HepG2 (cell line): ENCODE measurements at regions not wholly inside any gene's neighbourhood (a gene's known extent, or its start where the extent isn't known, plus 50 kb on each side); places are given as distances from the start of the nearest gene placed in this dataset.

Source experiments
- ATAC-seq: fragments of 200-7000 bp; cut with Tn5 transposase; 3 replicates; pipeline ENCODE4 v1.9.1; 2020; ENCODE audit warnings: mild to moderate bottlenecking, moderate library complexity
- BruUV-seq: library from RNA; stranded (reverse); fragments of 400-500 nt; replicated peaks from 2 replicates; lab custom pipeline; 2021; lab: Mats Ljungman, UMichigan
- CTCF ChIA-PET: fragments of 300-600 bp; formaldehyde crosslinking; extraction: SDS; loops from one replicate; lab custom pipeline; 2021; ENCODE audit warnings: low total read pairs, inconsistent platforms, low intra/inter-chr PET ratio; lab: Yijun Ruan, JAX
- POLR2A ChIA-PET: fragments of 350-600 bp; sonication (Branson Sonifier 250); formaldehyde crosslinking; loops from one replicate; lab custom pipeline; 2020; ENCODE audit warnings: antibody characterized with exemption, inconsistent platforms; lab: Yijun Ruan, JAX
- DNase-seq: peaks from one replicate; pipeline ENCODE4 v3.0.0-alpha.2; 2015; ENCODE audit warnings: low spot score
- FAIRE-seq: peaks from 3 replicates; lab custom pipeline; 2011; peaks lifted over from hg19 to GRCh38; lab: Jason Lieb, UNC
- H2AFZ ChIP-seq: one replicate; pipeline ENCODE4 v1.6.1; 2011; ENCODE audit warnings: low read length, inconsistent platforms
- H3K27ac ChIP-seq: fragments of 300-600 bp; 3 replicates; pipeline ENCODE4 v1.8.0; 2011; ENCODE audit warnings: mixed run types, mild to moderate bottlenecking, mixed read lengths, low read length, inconsistent platforms; ENCODE audit not compliant: insufficient read depth; ENCODE audit errors: extremely low read length
- H3K27me3 ChIP-seq, 2 experiments: fragments of 200-600 bp in 1 of 2; 2 replicates in 1 of 2; 3 replicates in 1 of 2; pipeline versions ENCODE4 v1.6.0 to v1.8.0; 2011; ENCODE audit warnings: low read length in 2 of 2, mild to moderate bottlenecking in 2 of 2, moderate library complexity in 2 of 2, inconsistent platforms in 1 of 2; ENCODE audit not compliant: insufficient read depth in 2 of 2, control insufficient read depth in 1 of 2
- H3K36me3 ChIP-seq, 2 experiments: fragments of 200-600 bp in 1 of 2; replicated peaks in 1 of 2; 2 replicates in 1 of 2; 3 replicates in 1 of 2; pipeline versions ENCODE4 v1.5.1 to v1.8.0; 2011; ENCODE audit warnings: low read length in 2 of 2, inconsistent platforms in 1 of 2; ENCODE audit not compliant: insufficient read depth in 2 of 2, control insufficient read depth in 1 of 2
- H3K4me1 ChIP-seq: 2 replicates; pipeline ENCODE4 v1.5.1; 2012; ENCODE audit warnings: low read length, inconsistent platforms; ENCODE audit not compliant: insufficient read depth
- H3K4me2 ChIP-seq: 2 replicates; pipeline ENCODE4 v1.6.0; 2011; ENCODE audit warnings: low read depth, low read length, inconsistent platforms
- H3K4me3 ChIP-seq, 3 experiments: fragments of 200-600 bp in 1 of 3; sonication (generic), shearing (Covaris generic) in 1 of 3; replicated peaks in 1 of 3; 2 replicates each; pipeline ENCODE4 v1.5.1; 2011 to 2016; ENCODE audit warnings: low read length in 3 of 3, inconsistent platforms in 2 of 3, low read depth in 2 of 3, mild to moderate bottlenecking in 2 of 3, control low read depth in 1 of 3, mixed read lengths in 1 of 3; ENCODE audit not compliant: insufficient read depth in 1 of 3
- H3K79me2 ChIP-seq: one replicate; pipeline ENCODE4 v1.6.1; 2011; ENCODE audit warnings: low read length, inconsistent platforms; ENCODE audit not compliant: insufficient read depth
- H3K9ac ChIP-seq: 2 replicates; pipeline ENCODE4 v1.6.0; 2011; ENCODE audit warnings: mild to moderate bottlenecking, low read depth, low read length, inconsistent platforms; ENCODE audit not compliant: insufficient read depth
- H3K9me3 ChIP-seq: 2 replicates; pipeline ENCODE4 v1.5.1; 2012; ENCODE audit warnings: mild to moderate bottlenecking, low read length
- H4K20me1 ChIP-seq: 2 replicates; pipeline ENCODE4 v1.6.0; 2011; ENCODE audit warnings: inconsistent platforms, mild to moderate bottlenecking, low read length, moderate library complexity; ENCODE audit not compliant: insufficient read depth
- ELF3 ChIP-seq: IDR thresholded peaks from 2 replicates; pipeline ENCODE4 v1.6.1; 2016; ENCODE audit warnings: missing genetic modification reagents, missing compliant biosample characterization
- IKZF5 ChIP-seq: IDR thresholded peaks from 2 replicates; pipeline ENCODE4 v1.6.1; 2018; ENCODE audit warnings: missing genetic modification reagents, mild to moderate bottlenecking, missing compliant biosample characterization
- KAT7 ChIP-seq: IDR thresholded peaks from 2 replicates; pipeline ENCODE4 v1.6.1; 2018; ENCODE audit warnings: borderline replicate concordance, missing compliant biosample characterization
- LCORL ChIP-seq, 2 experiments: fragments of 450-650 bp in 1 of 2; sonication (generic) in 1 of 2; formaldehyde crosslinking in 1 of 2; IDR thresholded peaks; 2 replicates each; pipeline versions ENCODE4 v1.5.0 to v1.6.1; 2017 to 2020; ENCODE audit warnings: antibody characterized with exemption in 1 of 2, missing genetic modification reagents in 1 of 2
- MZF1 ChIP-seq: sonication (generic); formaldehyde crosslinking; IDR thresholded peaks from 2 replicates; pipeline ENCODE4 v1.8.1; 2023; ENCODE audit warnings: mild to moderate bottlenecking, missing genetic modification reagents, borderline replicate concordance
- PBX2 ChIP-seq: IDR thresholded peaks from 2 replicates; pipeline ENCODE4 v1.6.1; 2016; ENCODE audit warnings: control low read depth
- PHF5A ChIP-seq: IDR thresholded peaks from one replicate; pipeline ENCODE4 v1.6.1; 2018; ENCODE audit warnings: low read depth, missing genetic modification reagents; ENCODE audit not compliant: unreplicated experiment
- SP5 ChIP-seq: IDR thresholded peaks from 2 replicates; pipeline ENCODE4 v1.6.1; 2016; ENCODE audit warnings: low read depth, borderline replicate concordance
- SRY ChIP-seq: sonication (generic); formaldehyde crosslinking; IDR thresholded peaks from 2 replicates; pipeline ENCODE4 v1.8.0; 2022; ENCODE audit warnings: mild to moderate bottlenecking, missing genetic modification reagents
- ZNF260 ChIP-seq: sonication (generic); formaldehyde crosslinking; IDR thresholded peaks from 2 replicates; pipeline ENCODE4 v1.4.0; 2020; ENCODE audit warnings: missing genetic modification reagents, low read depth, mild to moderate bottlenecking, borderline replicate concordance
- ZNF75D ChIP-seq: sonication (generic); formaldehyde crosslinking; IDR thresholded peaks from 2 replicates; pipeline ENCODE4 v1.8.1; 2023; ENCODE audit warnings: missing genetic modification reagents, mild to moderate bottlenecking, borderline replicate concordance
- ZUFSP ChIP-seq: sonication (generic); formaldehyde crosslinking; IDR thresholded peaks from 2 replicates; pipeline ENCODE4 v1.9.0; 2021; ENCODE audit warnings: missing genetic modification reagents, mild to moderate bottlenecking, borderline replicate concordance
- WGBS: methylation state at CpG from one replicate; pipeline ENCODE4 v1.1.6; 2017; ENCODE audit warnings: low lambda C conversion rate; 5-methylcytosine and 5-hydroxymethylcytosine counted together
- in situ Hi-C: cut with HindIII; loops from 2 replicates; pipeline ENCODE4 v1.10.0; 2017; ENCODE audit warnings: low pct_unique_long_range_greater_than_20kb; ENCODE audit not compliant: extremely low pct_ligation_motif_present
- intact Hi-C: fragments of 100-400 bp; cut with micrococcal nuclease; formaldehyde crosslinking; loops from one replicate; pipeline ENCODE4 v1.10.0; 2022; ENCODE audit not compliant: unreplicated experiment

GRCh38 chr4:11293866-11294265 is 134.8 kb downstream of the HS3ST1 start:
- WGBS, result 0% methylated on average over 1 of the region's 1 CpG
- no peak overlapping the region for H3K9ac ChIP-seq
- BruUV-seq, result no TSS peak
- TF ChIP-seq ELF3 (CRISPR knock-in tag), result no peak
- no peak for TF ChIP-seq MZF1
- no peak for TF ChIP-seq SRY (CRISPR knock-in tag)
- TF ChIP-seq LCORL (IDR thresholded peaks at IDR 0.05), result no peak
- no peak for TF ChIP-seq LCORL (CRISPR knock-in tag; IDR thresholded peaks at IDR 0.05)
- no peak for TF ChIP-seq ZNF260 (CRISPR knock-in tag)
- no peak for TF ChIP-seq ZNF75D (CRISPR knock-in tag)
- TF ChIP-seq KAT7 (CRISPR knock-in tag), result no peak
- no peak for TF ChIP-seq PBX2
- TF ChIP-seq PHF5A (CRISPR knock-in tag), result no peak
- TF ChIP-seq IKZF5 (CRISPR knock-in tag), result no peak
- TF ChIP-seq ZUFSP (CRISPR knock-in tag), result no peak
- no peak for TF ChIP-seq SP5 (CRISPR knock-in tag)
- H2AFZ ChIP-seq, result no peak overlapping the region
- H3K79me2 ChIP-seq, result no peaks in the 10 kb centered on the region
- H3K27ac ChIP-seq, result no peak overlapping the region
- in situ Hi-C loops (no loop called here), intact Hi-C loops (no loop called here)
- no peak overlapping the region for H3K4me3 ChIP-seq
- no peaks in the 10 kb centered on the region for H4K20me1 ChIP-seq
- peaks cover 42% of the 10 kb centered on the region for H3K9me3 ChIP-seq
- H3K36me3 ChIP-seq, result no peaks in the 10 kb centered on the region
- no peaks in the 10 kb centered on the region for H3K27me3 ChIP-seq
- CTCF ChIA-PET, result no interaction called here
- ATAC-seq (no peak), DNase-seq (no peak), FAIRE-seq (no peak)
- no peak overlapping the region for H3K4me2 ChIP-seq
- no peaks in the 10 kb centered on the region for H3K4me1 ChIP-seq
- POLR2A ChIA-PET, result no interaction called here
